Fibroblast of skin of back (primary cell): ENCODE measurements at regions not wholly inside any gene's neighbourhood (a gene's known extent, or its start where the extent isn't known, plus 50 kb on each side); places are given as distances from the start of the nearest gene placed in this dataset.

Source experiments
- DNase-seq: peaks from one replicate; pipeline ENCODE4 v3.0.0-alpha.2; 2013

DNA sequence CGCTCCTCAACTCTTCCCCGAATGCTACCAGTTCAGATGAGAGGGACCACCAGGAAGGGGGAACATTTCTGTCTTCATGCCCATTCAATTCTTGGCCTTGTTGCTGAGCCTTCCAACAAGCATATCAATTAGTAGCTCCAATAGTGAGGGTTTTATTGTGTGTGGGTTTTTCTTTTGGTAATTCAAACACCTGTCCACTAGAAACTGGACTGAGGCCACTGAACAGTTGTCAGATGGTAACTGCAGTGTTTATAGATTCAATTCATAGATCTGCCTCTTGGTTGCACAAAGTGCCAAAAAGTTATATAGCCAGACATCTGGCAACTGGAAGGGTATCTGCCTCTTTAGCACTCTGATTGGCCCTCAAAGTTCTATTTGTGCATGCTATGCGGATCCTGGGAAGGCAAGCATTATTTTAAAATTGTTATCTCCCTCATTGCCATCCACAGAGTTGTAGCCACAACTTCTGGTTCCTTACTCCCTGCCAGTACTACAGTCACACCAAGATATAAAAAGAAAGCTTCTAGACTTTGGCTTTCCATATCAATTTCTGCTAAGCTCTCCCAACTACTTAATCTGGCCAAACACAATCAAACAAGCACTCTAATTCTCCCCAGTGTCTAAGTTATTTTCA lies 83.3 kb upstream of the ZNF521 start:
- no peak for DNase-seq

DNA sequence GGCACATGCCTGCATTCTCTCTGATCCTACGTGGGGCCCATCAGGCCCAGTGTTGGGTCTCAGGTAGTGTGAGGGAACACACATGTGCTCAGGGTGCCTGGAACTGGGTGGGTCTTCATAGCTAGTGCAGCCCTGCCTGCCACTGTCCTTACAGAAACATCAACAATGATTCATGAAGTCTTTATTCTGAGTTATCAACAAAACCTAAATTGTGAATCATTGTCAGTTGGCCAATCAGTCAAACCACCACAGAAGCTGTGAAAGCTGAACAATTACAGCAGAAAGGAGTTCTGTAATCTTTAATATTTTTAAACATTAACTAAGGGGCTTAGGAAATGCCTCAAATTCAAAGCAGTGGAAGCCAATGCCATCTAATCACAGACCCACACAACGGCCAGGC lies 82.8 kb upstream of the ZNF521 start:
- no peak for DNase-seq

DNA sequence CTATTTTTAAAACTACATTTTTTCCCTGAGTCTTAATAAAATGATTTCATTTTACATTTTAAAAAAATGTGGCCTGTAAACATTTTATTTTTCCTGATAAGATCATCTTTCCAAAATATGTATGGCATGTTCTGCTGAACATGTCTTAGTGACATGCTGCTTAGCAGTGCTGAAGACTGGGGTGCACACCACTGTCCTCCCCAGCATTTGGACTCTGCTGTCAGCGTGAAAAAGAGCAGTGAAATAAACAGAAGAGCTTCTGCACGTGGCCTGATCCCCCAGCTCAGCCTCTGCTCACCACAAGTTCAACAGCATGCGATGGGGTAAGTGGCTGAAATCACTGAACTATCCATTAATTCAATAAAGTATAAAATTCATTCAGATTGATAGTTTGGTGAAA lies 81.6 kb upstream of the ZNF521 start:
- no peak for DNase-seq

DNA sequence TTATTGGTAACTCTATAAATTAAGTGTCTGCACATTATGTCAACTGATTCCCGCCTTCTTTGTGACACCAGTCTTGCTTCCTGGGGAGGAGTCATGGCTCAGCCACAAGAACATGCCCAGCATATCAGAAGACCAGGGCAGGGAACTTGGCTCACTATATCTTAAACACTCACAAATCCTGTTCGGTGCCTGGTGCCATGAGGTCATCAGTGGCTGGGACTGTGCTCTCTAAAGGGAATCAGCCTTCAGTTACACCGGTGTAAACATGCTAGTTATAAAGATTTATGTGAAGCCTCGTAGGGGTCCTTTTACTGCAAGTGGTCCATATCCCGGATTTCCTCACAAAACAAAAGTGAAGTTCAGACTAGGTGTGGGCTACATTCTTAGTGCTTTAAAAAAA lies 73.1 kb upstream of the ZNF521 start:
- no peak for DNase-seq

DNA sequence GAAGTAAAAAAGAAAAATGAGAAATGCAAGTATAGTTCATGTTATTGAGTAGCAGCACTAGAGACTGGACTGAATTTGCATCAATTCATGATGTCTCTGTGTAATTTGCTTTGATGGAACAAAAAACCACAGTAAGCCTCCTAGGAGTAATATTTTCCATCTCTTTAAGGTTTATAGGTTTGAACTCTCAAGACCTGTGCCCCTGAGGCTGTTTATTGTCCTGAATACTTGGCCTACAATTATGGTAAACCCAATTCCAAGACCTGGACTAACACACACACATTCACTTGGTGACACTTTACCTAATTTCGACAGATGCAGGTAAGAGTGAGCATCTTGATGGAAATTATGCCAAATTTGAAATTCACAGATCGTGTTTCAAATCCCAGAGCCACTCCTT lies 71.8 kb upstream of the ZNF521 start:
- DNase-seq: no peak

DNA sequence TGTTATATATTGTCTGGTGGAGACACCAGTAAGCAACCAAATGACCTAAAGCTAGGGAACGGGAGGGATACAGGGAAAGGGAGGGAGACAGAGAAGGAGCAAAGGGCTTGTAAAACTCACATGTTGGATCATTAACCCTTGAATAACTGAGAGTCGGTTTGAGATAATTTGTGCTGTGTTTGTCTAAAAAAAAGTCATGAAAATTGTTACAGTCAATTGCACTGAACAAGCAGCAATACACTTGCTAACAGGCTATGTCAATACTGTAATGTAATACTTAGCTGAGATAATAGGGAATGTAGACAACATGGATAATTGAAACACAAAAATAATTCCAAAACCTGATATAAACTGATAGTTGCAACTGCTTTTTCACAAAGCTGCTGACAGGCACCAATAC lies 71.3 kb upstream of the ZNF521 start:
- DNase-seq: no peak

DNA sequence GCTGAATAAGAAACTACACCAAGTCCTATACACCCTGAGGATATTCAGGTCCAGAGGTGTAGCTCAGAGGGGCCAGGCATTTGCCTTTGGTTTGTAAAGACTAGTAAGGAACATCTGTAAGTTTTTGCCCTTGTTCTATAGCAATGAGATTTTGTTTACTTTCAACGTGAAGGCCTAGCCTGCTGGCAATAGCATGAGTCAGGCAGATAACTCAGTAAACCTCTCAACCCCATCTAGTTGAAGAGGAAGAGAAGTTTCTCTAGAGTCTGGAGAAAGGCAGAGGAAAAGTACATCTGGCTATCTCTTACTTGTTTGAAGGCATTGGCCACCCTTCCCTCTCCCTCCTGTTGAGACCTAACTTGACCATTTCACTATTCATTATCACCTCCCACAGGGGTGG lies 70.3 kb upstream of the ZNF521 start:
- DNase-seq: no peak

DNA sequence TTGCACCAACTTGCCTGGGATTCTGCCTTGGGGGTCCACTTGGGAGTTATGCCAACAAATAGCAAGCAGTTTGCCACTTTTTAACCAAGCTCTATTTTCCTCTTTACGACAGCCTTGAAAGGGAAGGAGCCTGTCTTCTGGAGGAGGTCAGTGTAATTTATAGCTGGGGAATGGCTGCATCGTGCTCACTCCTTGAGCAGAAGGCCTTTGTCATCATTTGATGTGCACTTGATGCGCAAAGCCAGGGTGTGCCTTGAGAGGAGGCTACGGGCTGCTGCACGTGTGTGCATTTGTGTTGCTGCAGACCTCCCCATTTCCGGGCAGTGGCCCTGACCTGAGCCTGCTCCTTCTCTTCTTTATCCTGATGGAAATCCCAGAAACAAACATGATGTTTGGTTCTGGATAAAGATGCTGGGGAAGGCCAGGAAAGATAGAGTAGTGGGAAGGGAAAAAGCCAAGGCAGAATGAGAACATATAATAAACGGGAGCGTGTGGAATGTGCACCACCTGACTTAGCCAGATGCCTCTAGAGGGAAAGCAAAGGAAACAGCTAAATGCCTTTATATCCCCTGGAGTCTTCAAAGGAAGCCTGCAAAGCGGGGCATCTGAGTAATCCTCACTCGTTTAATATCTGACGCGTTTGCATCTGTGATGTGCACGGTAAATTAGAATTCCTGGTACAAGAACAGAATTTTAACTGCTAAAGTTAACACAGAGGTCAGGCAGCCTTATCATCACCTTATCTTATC lies 68.3 kb upstream of the ZNF521 start:
- peak; percentile 12 for DNase-seq

DNA sequence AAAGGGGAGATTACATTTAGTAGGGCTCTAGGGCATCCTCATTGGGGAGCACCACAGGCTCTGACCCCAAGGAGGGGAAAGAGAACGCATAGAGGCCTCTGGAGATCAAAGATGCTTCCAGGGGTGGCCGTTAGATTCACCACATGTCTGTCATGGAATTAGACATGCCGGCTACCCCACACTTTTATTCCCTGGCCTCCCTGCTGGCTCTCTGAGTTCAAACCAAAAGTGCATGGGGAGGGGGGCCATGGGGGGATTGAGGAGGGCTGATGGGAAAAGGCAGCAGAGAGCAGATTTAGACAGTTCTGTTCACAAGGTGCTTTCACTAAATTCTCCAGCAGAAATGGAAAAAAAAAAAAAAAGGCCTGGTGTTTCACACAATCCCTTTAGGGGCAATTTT lies 64.4 kb upstream of the ZNF521 start:
- no peak for DNase-seq

DNA sequence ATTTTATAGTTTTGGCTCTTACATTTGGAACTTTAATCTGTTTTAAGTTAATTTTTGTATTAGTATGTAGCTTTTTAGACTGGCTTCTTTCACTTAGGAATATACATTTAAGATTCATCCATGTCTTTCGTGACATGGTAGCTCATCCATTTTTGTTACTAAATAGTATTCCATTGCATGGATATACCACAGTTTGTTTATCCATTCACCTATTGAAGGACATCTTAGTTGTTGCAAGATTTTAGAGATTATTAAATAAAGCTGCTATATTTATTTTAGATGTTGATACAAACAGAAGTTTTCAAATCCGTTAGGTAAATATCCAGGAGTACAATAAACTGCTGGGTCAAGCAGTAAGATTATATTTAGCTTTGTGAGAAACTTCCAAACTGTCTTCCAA lies 58.0 kb upstream of the ZNF521 start:
- no peak for DNase-seq

DNA sequence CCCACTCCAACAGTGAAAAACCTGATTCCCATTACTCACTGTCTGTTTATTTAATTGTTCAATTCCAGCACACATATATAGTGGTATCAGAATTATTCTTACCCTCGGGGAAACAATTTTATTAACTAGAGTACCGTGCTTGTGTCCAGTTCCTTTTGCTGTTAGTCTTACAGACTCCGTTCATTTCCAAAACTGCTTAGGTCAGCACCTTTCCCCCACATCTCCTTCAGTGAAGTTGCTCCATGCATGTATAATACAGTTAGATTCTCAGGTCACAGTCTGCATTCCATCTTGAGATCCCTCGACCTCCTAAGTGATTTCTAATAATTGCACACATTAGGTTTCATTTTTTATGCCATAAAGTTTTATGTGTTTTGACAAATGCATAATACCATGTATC lies 56.3 kb upstream of the ZNF521 start:
- DNase-seq: no peak
